Trophoblast cell (in vitro differentiated cells and primary cell): ENCODE measurements at regions not wholly inside any gene's neighbourhood (a gene's known extent, or its start where the extent isn't known, plus 50 kb on each side); places are given as distances from the start of the nearest gene placed in this dataset.

Experiments used
- DNase-seq, 2 donors: peaks; one replicate each; pipeline ENCODE4 v3.0.0-alpha.2; 2016
- H2AFZ ChIP-seq: 2 replicates; pipeline ENCODE4 v1.6.1; 2013; ENCODE audit warnings: low read length, moderate library complexity, mild to moderate bottlenecking; ENCODE audit not compliant: insufficient read depth, poor library complexity
- H2AK5ac ChIP-seq: 2 replicates; pipeline ENCODE4 v1.6.1; 2013; ENCODE audit warnings: mild to moderate bottlenecking, low read length
- H2BK120ac ChIP-seq: 2 replicates; pipeline ENCODE4 v1.6.1; 2013; ENCODE audit warnings: low read length, mild to moderate bottlenecking, moderate library complexity; ENCODE audit not compliant: insufficient read depth, poor library complexity
- H2BK12ac ChIP-seq: 2 replicates; pipeline ENCODE4 v1.6.1; 2013; ENCODE audit warnings: mild to moderate bottlenecking, low read length, moderate library complexity
- H2BK5ac ChIP-seq: 2 replicates; pipeline ENCODE4 v1.6.1; 2013; ENCODE audit warnings: low read length, low read depth, moderate library complexity, mild to moderate bottlenecking; ENCODE audit not compliant: poor library complexity
- H3K14ac ChIP-seq: 2 replicates; pipeline ENCODE4 v1.6.1; 2013; ENCODE audit warnings: mild to moderate bottlenecking, low read length
- H3K18ac ChIP-seq: 2 replicates; pipeline ENCODE4 v1.6.1; 2013; ENCODE audit warnings: mild to moderate bottlenecking, low read length
- H3K23ac ChIP-seq: 2 replicates; pipeline ENCODE4 v1.6.1; 2013; ENCODE audit warnings: low read length
- H3K27ac ChIP-seq: 2 replicates; pipeline ENCODE4 v1.5.1; 2013; ENCODE audit warnings: low read depth, mild to moderate bottlenecking, inconsistent platforms, low read length, moderate library complexity
- H3K27me3 ChIP-seq: 2 replicates; pipeline ENCODE4 v1.6.1; 2013; ENCODE audit warnings: inconsistent platforms, mild to moderate bottlenecking, low read length, moderate library complexity; ENCODE audit not compliant: insufficient read depth
- H3K36me3 ChIP-seq, 2 experiments: 1 replicate in 1 of 2; 2 replicates in 1 of 2; pipeline ENCODE4 v1.6.1; 2013; ENCODE audit warnings: low read length in 2 of 2, mild to moderate bottlenecking in 2 of 2, moderate library complexity in 1 of 2; ENCODE audit not compliant: insufficient read depth in 2 of 2, control insufficient read depth in 1 of 2
- H3K4ac ChIP-seq: 2 replicates; pipeline ENCODE4 v1.6.1; 2013; ENCODE audit warnings: low read depth, mild to moderate bottlenecking, low read length, moderate library complexity
- H3K4me1 ChIP-seq, 2 experiments: 1 replicate in 1 of 2; 2 replicates in 1 of 2; pipeline ENCODE4 v1.6.1; 2013; ENCODE audit warnings: low read length in 2 of 2, mild to moderate bottlenecking in 2 of 2, moderate library complexity in 1 of 2; ENCODE audit not compliant: insufficient read depth in 2 of 2, control insufficient read depth in 1 of 2
- H3K4me2 ChIP-seq: 2 replicates; pipeline ENCODE4 v1.6.1; 2013; ENCODE audit warnings: inconsistent platforms, mild to moderate bottlenecking, low read length, moderate library complexity
- H3K4me3 ChIP-seq: 2 replicates; pipeline ENCODE4 v1.5.1; 2013; ENCODE audit warnings: mild to moderate bottlenecking, low read depth, low read length, inconsistent platforms
- H3K79me1 ChIP-seq: one replicate; pipeline ENCODE4 v1.6.1; 2013; ENCODE audit warnings: low read length
- H3K79me2 ChIP-seq: 2 replicates; pipeline ENCODE4 v1.6.1; 2013; ENCODE audit warnings: low read length, mild to moderate bottlenecking; ENCODE audit not compliant: control insufficient read depth, insufficient read depth, poor library complexity
- H3K9ac ChIP-seq: 2 replicates; pipeline ENCODE4 v1.6.1; 2013; ENCODE audit warnings: mild to moderate bottlenecking, low read length
- H3K9me3 ChIP-seq: 2 replicates; pipeline ENCODE4 v1.6.1; 2013; ENCODE audit warnings: low read depth, mild to moderate bottlenecking, control low read depth, inconsistent platforms, low read length; ENCODE audit not compliant: insufficient read depth
- H4K12ac ChIP-seq: 2 replicates; pipeline ENCODE4 v1.6.1; 2013; ENCODE audit warnings: low read depth, mild to moderate bottlenecking, low read length, moderate library complexity
- H4K8ac ChIP-seq: 2 replicates; pipeline ENCODE4 v1.6.1; 2013; ENCODE audit warnings: low read depth, mild to moderate bottlenecking, low read length, moderate library complexity
- H4K91ac ChIP-seq: one replicate; pipeline ENCODE4 v1.6.1; 2013; ENCODE audit warnings: low read depth, mild to moderate bottlenecking, low read length, moderate library complexity
- WGBS: extraction: QIAGEN DNeasy Blood & Tissue Kit; methylation state at CpG from one replicate; pipeline ENCODE4 v1.1.7; 2013; ENCODE audit warnings: missing lambda C conversion rate; ENCODE audit not compliant: insufficient read length, insufficient coverage; ENCODE audit errors: extremely low coverage; 5-methylcytosine and 5-hydroxymethylcytosine counted together

DNA sequence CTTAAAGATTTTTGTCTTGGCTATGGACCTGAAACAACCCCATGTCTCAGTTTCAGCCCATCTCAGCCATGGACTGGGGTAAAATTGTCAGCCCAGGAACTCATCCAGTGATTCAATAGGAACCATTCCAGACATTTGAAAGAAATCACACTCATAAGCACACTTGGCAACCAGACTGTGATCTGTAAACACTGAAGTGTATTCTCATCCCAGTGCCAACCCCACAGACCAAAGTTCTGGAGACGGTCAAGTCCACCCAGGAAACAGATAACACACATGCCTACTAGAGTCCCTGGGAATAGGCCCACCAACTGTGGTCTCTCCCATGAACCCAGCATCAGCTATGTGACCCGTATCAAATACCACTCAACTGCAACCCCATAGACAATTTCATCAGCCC is 804.6 kb downstream of the TRHDE start:
- Histone ChIP-seq H3K4ac (no peak overlapping the region), H3K4me2 (no peak overlapping the region), H3K23ac (no peak overlapping the region), H2AK5ac (no peak overlapping the region), H4K91ac (no peak overlapping the region), H3K27me3 (no peaks in the 10 kb centered on the region), H2AFZ (no peak overlapping the region), H3K4me1 (no peaks in the 10 kb centered on the region), H3K14ac (no peak overlapping the region), H2BK120ac (no peak overlapping the region), H3K4me3 (no peak overlapping the region), H2BK5ac (no peak overlapping the region), H2BK12ac (no peak overlapping the region), H3K79me1 (no peaks in the 10 kb centered on the region), H3K9me3 (peaks cover 5% of the 10 kb centered on the region), H3K9ac (no peak overlapping the region), H4K12ac (no peak overlapping the region), H3K36me3 (no peaks in the 10 kb centered on the region), H3K27ac (no peak overlapping the region), H4K8ac (no peak overlapping the region), H3K79me2 (no peaks in the 10 kb centered on the region), H3K18ac (no peak overlapping the region)
- WGBS: no CpG with 5 or more reads among the region's 2 CpGs
- no peak for DNase-seq

DNA sequence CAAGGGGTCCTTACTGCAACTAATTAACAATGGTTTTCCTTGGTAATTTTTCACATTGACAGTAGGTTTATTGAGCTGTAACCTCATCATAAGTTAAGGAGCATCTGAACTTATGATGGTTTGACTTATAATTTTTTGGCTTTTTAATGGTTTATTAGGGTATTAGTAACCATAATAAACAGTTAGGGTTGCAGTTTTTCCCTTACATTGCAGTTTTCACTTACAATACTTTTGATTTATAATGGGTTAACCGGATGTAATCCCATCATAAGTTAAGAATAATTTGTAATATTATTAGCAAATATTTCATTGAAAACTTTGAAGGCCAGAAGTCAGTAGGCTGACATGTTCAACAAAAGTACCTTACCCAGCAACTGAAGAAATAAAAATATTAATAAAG is 811.6 kb downstream of the TRHDE start:
- no peak for DNase-seq
- no CpG with 5 or more reads among the region's 1 CpG for WGBS
- Histone ChIP-seq H3K4me1 (no peaks in the 10 kb centered on the region), H3K4ac (no peak overlapping the region), H4K8ac (no peak overlapping the region), H3K4me2 (no peak overlapping the region), H4K12ac (no peak overlapping the region), H3K14ac (no peak overlapping the region), H2BK5ac (no peak overlapping the region), H2BK12ac (no peak overlapping the region), H3K36me3 (no peaks in the 10 kb centered on the region), H3K9ac (no peak overlapping the region), H3K27me3 (no peaks in the 10 kb centered on the region), H3K23ac (no peak overlapping the region), H4K91ac (no peak overlapping the region), H3K4me3 (no peak overlapping the region), H3K9me3 (peaks cover 3% of the 10 kb centered on the region), H2AK5ac (no peak overlapping the region), H2BK120ac (no peak overlapping the region), H2AFZ (no peak overlapping the region), H3K18ac (no peak overlapping the region), H3K27ac (no peak overlapping the region), H3K79me1 (no peaks in the 10 kb centered on the region), H3K79me2 (no peaks in the 10 kb centered on the region)

DNA sequence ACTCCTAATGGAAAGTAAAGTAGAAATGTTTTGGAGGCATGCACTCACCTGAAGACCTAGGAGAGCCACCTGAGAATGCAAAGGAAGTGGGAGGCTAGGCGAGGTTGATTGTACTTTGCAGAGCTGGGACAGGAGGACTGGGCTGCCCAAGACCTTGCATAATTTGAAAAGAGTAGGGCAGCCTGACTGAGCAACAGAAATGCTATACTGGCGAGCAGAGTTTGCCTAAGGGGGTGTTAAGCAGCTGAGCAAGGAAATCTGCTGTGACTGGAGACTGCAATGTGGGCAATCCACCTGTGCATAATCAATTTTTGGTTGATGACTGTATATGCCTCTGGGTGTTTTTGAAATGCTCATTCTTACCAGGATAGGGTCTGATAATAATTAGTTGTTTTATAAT is 834.1 kb downstream of the TRHDE start:
- H3K4me2 ChIP-seq: no peak overlapping the region
- no peak overlapping the region for H2BK120ac ChIP-seq
- no peak overlapping the region for H3K4ac ChIP-seq
- no CpG with 5 or more reads among the region's 2 CpGs for WGBS
- peak overlapping the region; percentile 5 for H3K9ac ChIP-seq
- peak; percentile 2 to 47 for DNase-seq
- no peaks in the 10 kb centered on the region for H3K79me1 ChIP-seq
- no peak overlapping the region for H3K4me3 ChIP-seq
- H3K79me2 ChIP-seq: no peaks in the 10 kb centered on the region
- H3K9me3 ChIP-seq: no peaks in the 10 kb centered on the region
- no peak overlapping the region for H3K14ac ChIP-seq
- H3K18ac ChIP-seq: no peak overlapping the region
- no peak overlapping the region for H4K8ac ChIP-seq
- H2BK12ac ChIP-seq: no peak overlapping the region
- no peaks in the 10 kb centered on the region for H3K27me3 ChIP-seq
- H3K27ac ChIP-seq: no peak overlapping the region
- H3K36me3 ChIP-seq: no peaks in the 10 kb centered on the region
- H2AFZ ChIP-seq: no peak overlapping the region
- H4K91ac ChIP-seq: no peak overlapping the region
- H2BK5ac ChIP-seq: no peak overlapping the region
- no peak overlapping the region for H2AK5ac ChIP-seq
- no peak overlapping the region for H3K23ac ChIP-seq
- no peaks in the 10 kb centered on the region for H3K4me1 ChIP-seq
- H4K12ac ChIP-seq: no peak overlapping the region

DNA sequence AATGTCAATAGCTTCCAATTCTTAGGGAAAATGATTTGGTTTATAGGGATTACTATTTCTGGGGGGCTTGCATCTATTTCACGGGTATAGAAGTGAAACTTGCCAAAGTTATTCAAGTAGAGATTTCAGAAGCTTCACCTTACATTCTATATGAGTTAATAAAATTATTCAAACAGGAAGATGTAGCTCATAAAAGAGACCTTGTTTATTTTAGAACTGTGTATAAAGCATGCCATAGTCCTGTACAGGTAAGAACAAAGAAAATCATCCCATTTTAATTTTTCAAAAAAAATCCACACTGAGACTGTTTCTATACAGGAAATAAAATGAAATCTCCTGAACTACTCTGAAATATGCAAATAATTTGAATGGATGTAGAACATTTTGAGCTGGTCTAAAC is 834.7 kb downstream of the TRHDE start:
- no peak overlapping the region for H4K12ac ChIP-seq
- H4K91ac ChIP-seq: no peak overlapping the region
- H4K8ac ChIP-seq: no peak overlapping the region
- H3K14ac ChIP-seq: no peak overlapping the region
- H3K27ac ChIP-seq: no peak overlapping the region
- H3K27me3 ChIP-seq: no peaks in the 10 kb centered on the region
- no peak overlapping the region for H3K18ac ChIP-seq
- H2BK12ac ChIP-seq: no peak overlapping the region
- WGBS: no CpG with 5 or more reads among the region's 1 CpG
- no peaks in the 10 kb centered on the region for H3K79me2 ChIP-seq
- no peaks in the 10 kb centered on the region for H3K36me3 ChIP-seq
- no peak overlapping the region for H3K4me3 ChIP-seq
- H3K4me1 ChIP-seq: no peaks in the 10 kb centered on the region
- no peak overlapping the region for H3K4me2 ChIP-seq
- H3K9ac ChIP-seq: no peak overlapping the region
- H3K23ac ChIP-seq: no peak overlapping the region
- H2BK5ac ChIP-seq: no peak overlapping the region
- DNase-seq: no peak
- H3K9me3 ChIP-seq: no peaks in the 10 kb centered on the region
- no peak overlapping the region for H3K4ac ChIP-seq
- no peak overlapping the region for H2BK120ac ChIP-seq
- H2AK5ac ChIP-seq: no peak overlapping the region
- no peak overlapping the region for H2AFZ ChIP-seq
- H3K79me1 ChIP-seq: no peaks in the 10 kb centered on the region
